B cell (primary cell): ENCODE measurements at regions not wholly inside any gene's neighbourhood (a gene's known extent, or its start where the extent isn't known, plus 50 kb on each side); places are given as distances from the start of the nearest gene placed in this dataset.

ENCODE experiments used
- ATAC-seq: fragments of 200-7000 bp; cut with Tn5 transposase; one replicate; pipeline ENCODE4 v1.10.0; 2021; ENCODE audit warnings: low read depth, mild to moderate bottlenecking, moderate number of reproducible peaks, moderate library complexity
- CTCF ChIA-PET: fragments of 350-600 bp; sonication (Branson Sonifier 250); formaldehyde crosslinking; loops from one replicate; lab custom pipeline; 2021; ENCODE audit warnings: antibody characterized with exemption, inconsistent platforms; lab: Charles Lee
- POLR2A ChIA-PET: fragments of 350-600 bp; sonication (Branson Sonifier 250); formaldehyde crosslinking; loops from one replicate; lab custom pipeline; 2021; ENCODE audit warnings: antibody characterized with exemption; lab: Charles Lee
- DNase-seq: peaks from one replicate; pipeline ENCODE4 v3.0.0; 2013
- H2AFZ ChIP-seq: 2 replicates; pipeline ENCODE4 v1.6.1; 2012; ENCODE audit warnings: mild to moderate bottlenecking, low read depth, low read length; ENCODE audit not compliant: insufficient read depth, poor library complexity, severe bottlenecking
- H3K27ac ChIP-seq, 2 donors: 1 replicate in 1 of 2; 2 replicates in 1 of 2; pipeline ENCODE4 v1.5.1; 2012 to 2013; ENCODE audit warnings: low read length in 2 of 2, mild to moderate bottlenecking in 2 of 2, moderate library complexity in 1 of 2
- H3K27me3 ChIP-seq, 4 experiments: fragments of 200-600 bp in 1 of 4; sonication (generic) in 1 of 4; replicated peaks in 1 of 4; 1 replicate in 2 of 4; 2 replicates in 2 of 4; pipeline versions ENCODE4 v1.6.1 to v1.7.0; 2013 to 2016; ENCODE audit warnings: low read length in 3 of 4, mild to moderate bottlenecking in 2 of 4, mixed read lengths in 1 of 4, moderate library complexity in 1 of 4; ENCODE audit not compliant: insufficient read depth in 4 of 4, control insufficient read depth in 3 of 4; ENCODE audit errors: control extremely low read depth in 1 of 4
- H3K36me3 ChIP-seq, 2 experiments: replicated peaks in 1 of 2; 1 replicate in 1 of 2; 2 replicates in 1 of 2; pipeline versions ENCODE4 v1.6.1 to v1.7.1; 2013; ENCODE audit warnings: low read length in 1 of 2; ENCODE audit not compliant: insufficient read depth in 2 of 2, control insufficient read depth in 1 of 2; ENCODE audit errors: control extremely low read depth in 1 of 2, extremely low read depth in 1 of 2
- H3K4me1 ChIP-seq, 2 donors: fragments of 200-600 bp in 1 of 2; sonication (generic) in 1 of 2; 1 replicate in 1 of 2; 2 replicates in 1 of 2; pipeline versions ENCODE4 v1.5.1 to v1.6.1; 2013 to 2017; ENCODE audit warnings: low read length in 2 of 2; ENCODE audit not compliant: control insufficient read depth in 2 of 2, insufficient read depth in 2 of 2
- H3K4me2 ChIP-seq: replicated peaks from 2 replicates; pipeline ENCODE3; 2012; ENCODE audit warnings: mild to moderate bottlenecking, low read depth, low read length; ENCODE audit not compliant: poor library complexity, severe bottlenecking
- H3K4me3 ChIP-seq, 5 experiments: fragments of 200-600 bp in 1 of 5; sonication (generic) in 1 of 5; 1 replicate in 3 of 5; 2 replicates in 2 of 5; pipeline versions ENCODE4 v1.5.1 to v1.7.0; 2011 to 2016; ENCODE audit warnings: low read length in 4 of 5, mild to moderate bottlenecking in 4 of 5, low read depth in 2 of 5, control low read depth in 1 of 5, moderate library complexity in 1 of 5; ENCODE audit not compliant: insufficient read depth in 1 of 5; ENCODE audit errors: control extremely low read depth in 1 of 5, extremely low read depth in 1 of 5
- H3K79me2 ChIP-seq: fragments of 200-600 bp; sonication (generic); one replicate; pipeline ENCODE4 v1.6.0; 2016; ENCODE audit warnings: low read length; ENCODE audit not compliant: control insufficient read depth, insufficient read depth
- H3K9ac ChIP-seq: fragments of 200-600 bp; sonication (generic); 2 replicates; pipeline ENCODE4 v1.6.1; 2017; ENCODE audit warnings: mild to moderate bottlenecking, low read length, moderate library complexity
- H3K9me3 ChIP-seq, 3 donors: one replicate each; pipeline versions ENCODE4 v1.6.1 to v1.7.1; 2013; ENCODE audit warnings: low read length in 2 of 3; ENCODE audit not compliant: control insufficient read depth in 2 of 3, insufficient read depth in 1 of 3; ENCODE audit errors: control extremely low read depth in 1 of 3
- H4K20me1 ChIP-seq: 2 replicates; pipeline ENCODE4 v1.6.0; 2012; ENCODE audit warnings: mild to moderate bottlenecking, low read length; ENCODE audit not compliant: insufficient read depth, control insufficient read depth, poor library complexity, severe bottlenecking
- H3K27ac Mint-ChIP-seq: one replicate; pipeline ENCODE4 v1.8.0; 2021; ENCODE audit warnings: mixed read lengths
- H3K27me3 Mint-ChIP-seq: one replicate; pipeline ENCODE4 v1.8.0; 2021; ENCODE audit warnings: mixed read lengths
- H3K4me1 Mint-ChIP-seq: one replicate; pipeline ENCODE4 v1.8.0; 2021; ENCODE audit warnings: mixed read lengths
- H3K4me3 Mint-ChIP-seq: one replicate; pipeline ENCODE4 v1.8.0; 2021; ENCODE audit warnings: mixed read lengths
- H3K9me3 Mint-ChIP-seq: one replicate; pipeline ENCODE4 v1.8.0; 2022; ENCODE audit warnings: mixed read lengths; ENCODE audit not compliant: insufficient read depth
- EZH2 ChIP-seq: IDR thresholded peaks from 2 replicates; pipeline ENCODE4 v1.6.1; 2012; ENCODE audit warnings: borderline replicate concordance, low read depth, mild to moderate bottlenecking, moderate library complexity, low read length; ENCODE audit not compliant: insufficient read depth, poor library complexity, severe bottlenecking
- WGBS: methylation state at CpG from one replicate; pipeline ENCODE4 v1.1.5; 2013; ENCODE audit warnings: missing lambda C conversion rate; ENCODE audit not compliant: insufficient coverage; 5-methylcytosine and 5-hydroxymethylcytosine counted together
- intact Hi-C: fragments of 100-400 bp; cut with micrococcal nuclease; formaldehyde crosslinking; loops from one replicate; pipeline ENCODE4 v1.10.0; 2022
- TF ChIP-seq, protein P1 (sequence below): fragments of 200-600 bp; IDR thresholded peaks from one replicate; pipeline ENCODE4 v1.8.0; 2022; ENCODE audit warnings: antibody characterized with exemption, mild to moderate bottlenecking

DNA sequence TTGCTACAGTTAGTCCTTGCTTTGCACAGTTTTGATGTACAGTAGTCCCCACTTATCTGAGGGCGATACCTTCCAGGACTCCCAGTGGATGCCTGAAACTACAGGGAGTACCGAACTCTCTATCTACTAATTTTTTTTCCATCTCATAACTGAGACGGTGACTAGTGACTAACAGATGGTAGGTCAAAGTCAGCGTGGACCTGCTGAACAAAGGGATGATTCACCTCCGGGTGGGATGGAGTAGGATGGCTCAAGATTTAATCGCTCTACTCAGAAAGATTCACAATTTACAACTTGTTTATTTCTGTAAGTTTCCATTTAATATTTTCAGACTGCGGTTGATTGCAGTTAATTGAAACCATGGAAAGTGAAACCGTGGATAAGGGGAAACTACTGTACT, 655.8 kb downstream of the ZNF674 start:
- no peak overlapping the region for H3K4me2 ChIP-seq
- ATAC-seq (no peak), DNase-seq (no peak)
- CTCF ChIA-PET = no interaction called here
- H3K4me3 ChIP-seq = no peak overlapping the region
- no peaks in the 10 kb centered on the region for H4K20me1 ChIP-seq
- H3K9me3 ChIP-seq = no peaks in the 10 kb centered on the region
- Mint-ChIP-seq H3K9me3 (no peaks in the 10 kb centered on the region), H3K27me3 (no peaks in the 10 kb centered on the region), H3K4me3 (no peak overlapping the region), H3K27ac (no peak overlapping the region), H3K4me1 (no peaks in the 10 kb centered on the region)
- no peaks in the 10 kb centered on the region for H3K27me3 ChIP-seq
- POLR2A ChIA-PET = no interaction called here
- H3K79me2 ChIP-seq = no peaks in the 10 kb centered on the region
- TF ChIP-seq EZH2 = no peak
- TF ChIP-seq, protein P1, sequence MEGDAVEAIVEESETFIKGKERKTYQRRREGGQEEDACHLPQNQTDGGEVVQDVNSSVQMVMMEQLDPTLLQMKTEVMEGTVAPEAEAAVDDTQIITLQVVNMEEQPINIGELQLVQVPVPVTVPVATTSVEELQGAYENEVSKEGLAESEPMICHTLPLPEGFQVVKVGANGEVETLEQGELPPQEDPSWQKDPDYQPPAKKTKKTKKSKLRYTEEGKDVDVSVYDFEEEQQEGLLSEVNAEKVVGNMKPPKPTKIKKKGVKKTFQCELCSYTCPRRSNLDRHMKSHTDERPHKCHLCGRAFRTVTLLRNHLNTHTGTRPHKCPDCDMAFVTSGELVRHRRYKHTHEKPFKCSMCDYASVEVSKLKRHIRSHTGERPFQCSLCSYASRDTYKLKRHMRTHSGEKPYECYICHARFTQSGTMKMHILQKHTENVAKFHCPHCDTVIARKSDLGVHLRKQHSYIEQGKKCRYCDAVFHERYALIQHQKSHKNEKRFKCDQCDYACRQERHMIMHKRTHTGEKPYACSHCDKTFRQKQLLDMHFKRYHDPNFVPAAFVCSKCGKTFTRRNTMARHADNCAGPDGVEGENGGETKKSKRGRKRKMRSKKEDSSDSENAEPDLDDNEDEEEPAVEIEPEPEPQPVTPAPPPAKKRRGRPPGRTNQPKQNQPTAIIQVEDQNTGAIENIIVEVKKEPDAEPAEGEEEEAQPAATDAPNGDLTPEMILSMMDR = no peak
- no peak overlapping the region for H2AFZ ChIP-seq
- intact Hi-C loops = no loop called here
- no peak overlapping the region for H3K27ac ChIP-seq
- H3K4me1 ChIP-seq = no peaks in the 10 kb centered on the region
- no peaks in the 10 kb centered on the region for H3K36me3 ChIP-seq
- H3K9ac ChIP-seq = no peak overlapping the region
- 80% methylated on average over 1 of the region's 8 CpGs for WGBS

DNA sequence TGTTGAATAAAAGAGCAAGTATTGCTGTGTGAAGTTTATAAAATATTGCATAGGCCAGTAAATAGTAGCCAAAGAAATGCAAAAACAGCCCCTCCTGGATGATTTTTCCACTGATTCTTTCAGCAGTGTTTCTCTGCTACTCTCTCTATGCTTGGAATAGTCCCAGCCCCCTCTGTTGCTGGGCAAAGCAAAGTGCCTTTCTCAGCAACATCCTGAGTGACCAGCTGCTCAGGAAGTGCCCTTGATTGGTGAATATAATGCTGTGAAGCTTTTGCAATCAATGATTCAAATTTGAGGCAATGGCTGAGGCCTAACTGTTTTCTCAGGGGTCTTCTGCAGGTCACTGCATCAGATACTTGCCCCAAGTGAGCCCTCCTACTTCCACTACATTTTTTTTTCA, 656.7 kb downstream of the ZNF674 start:
- H3K27ac Mint-ChIP-seq = no peak overlapping the region
- H3K79me2 ChIP-seq = no peaks in the 10 kb centered on the region
- intact Hi-C loops = no loop called here
- H3K4me1 ChIP-seq = no peaks in the 10 kb centered on the region
- TF ChIP-seq, protein P1 = no peak
- no peak for TF ChIP-seq EZH2
- no peak overlapping the region for H2AFZ ChIP-seq
- ChIA-PET CTCF (no interaction called here), POLR2A (no interaction called here)
- H3K4me2 ChIP-seq = no peak overlapping the region
- H3K4me1 Mint-ChIP-seq = no peaks in the 10 kb centered on the region
- ATAC-seq = no peak
- no peaks in the 10 kb centered on the region for H4K20me1 ChIP-seq
- no peaks in the 10 kb centered on the region for H3K9me3 Mint-ChIP-seq
- H3K27me3 ChIP-seq = no peaks in the 10 kb centered on the region
- no peaks in the 10 kb centered on the region for H3K36me3 ChIP-seq
- H3K27ac ChIP-seq = no peak overlapping the region
- H3K27me3 Mint-ChIP-seq = no peaks in the 10 kb centered on the region
- no peak for DNase-seq
- H3K9ac ChIP-seq = no peak overlapping the region
- H3K4me3 ChIP-seq = no peak overlapping the region
- H3K4me3 Mint-ChIP-seq = no peak overlapping the region
- no peaks in the 10 kb centered on the region for H3K9me3 ChIP-seq
